ENCODE measurements at regions not wholly inside any gene's neighbourhood (a gene's known extent, or its start where the extent isn't known, plus 50 kb on each side); places are given as distances from the start of the nearest gene placed in this dataset.
"Not testable (repeated sequence)": the region's sequence is repeated elsewhere in the genome, so short reads cannot be mapped to it uniquely, and the experiment has no call there.

DNA sequence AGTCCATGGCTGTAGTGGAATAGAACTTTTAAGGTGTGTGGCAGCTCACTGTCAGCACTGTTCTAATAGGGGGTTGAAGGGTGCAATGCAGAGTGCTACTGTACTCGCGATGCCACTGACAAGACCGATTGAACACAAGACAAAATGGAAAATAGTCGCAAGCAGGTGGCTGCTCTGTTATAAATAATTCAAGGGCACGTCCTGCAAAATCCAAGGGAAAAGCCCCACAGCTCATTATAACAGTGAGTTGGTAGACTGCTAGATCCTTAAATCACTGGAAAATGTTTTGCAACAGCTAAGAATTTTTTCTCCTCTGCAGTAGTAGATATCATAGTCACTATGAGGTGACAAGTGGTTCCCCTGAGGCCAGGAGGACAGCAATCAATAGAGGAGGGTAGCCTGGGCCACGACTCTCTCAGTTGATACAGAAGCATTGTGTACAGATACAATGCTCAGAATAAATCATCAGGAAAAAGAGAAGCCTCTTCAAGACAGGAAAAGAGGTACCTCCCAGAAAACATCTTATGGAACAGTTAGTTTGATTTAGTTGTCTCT, 926.3 kb downstream of the TLE4 start:
- no peak for DNase-seq

DNA sequence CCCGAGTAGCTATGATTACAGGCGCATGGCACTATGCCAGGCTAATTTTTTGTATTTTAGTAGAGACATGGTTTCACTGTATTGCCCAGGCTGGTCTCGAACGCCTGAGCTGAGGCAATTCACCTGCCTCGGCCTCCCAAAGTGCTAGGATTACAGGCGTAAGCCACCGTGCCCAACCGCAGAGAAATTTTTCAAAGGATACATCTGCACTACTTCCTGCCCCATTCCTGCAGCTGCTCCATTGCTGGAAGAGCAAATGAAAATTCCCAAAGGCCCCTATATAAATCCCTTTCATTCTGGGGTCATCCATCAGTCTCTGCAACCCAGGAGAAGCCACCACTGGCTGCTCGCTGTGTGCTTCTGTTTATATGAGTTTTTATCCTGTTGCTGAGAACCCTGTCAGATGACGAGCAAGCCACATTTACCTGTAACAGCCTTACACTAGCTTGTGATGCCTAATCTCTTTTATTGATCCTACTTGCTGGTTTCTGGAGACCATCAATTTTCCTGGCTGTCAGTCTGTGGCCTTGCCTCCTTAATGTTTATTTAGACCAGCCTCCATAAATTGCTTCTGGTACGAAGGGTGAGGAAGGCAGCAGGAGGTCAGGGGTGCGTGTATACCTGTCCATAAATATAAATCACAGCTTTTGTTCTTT, 925.3 kb downstream of the TLE4 start:
- DNase-seq, result no peak

GRCh38 chr9:80493258-80493657, 921.5 kb downstream of the TLE4 start:
- no peak for DNase-seq

- no peak for DNase-seq
These were observed 920.5 kb downstream of the TLE4 start for GRCh38 chr9:80492221-80492620.

DNA sequence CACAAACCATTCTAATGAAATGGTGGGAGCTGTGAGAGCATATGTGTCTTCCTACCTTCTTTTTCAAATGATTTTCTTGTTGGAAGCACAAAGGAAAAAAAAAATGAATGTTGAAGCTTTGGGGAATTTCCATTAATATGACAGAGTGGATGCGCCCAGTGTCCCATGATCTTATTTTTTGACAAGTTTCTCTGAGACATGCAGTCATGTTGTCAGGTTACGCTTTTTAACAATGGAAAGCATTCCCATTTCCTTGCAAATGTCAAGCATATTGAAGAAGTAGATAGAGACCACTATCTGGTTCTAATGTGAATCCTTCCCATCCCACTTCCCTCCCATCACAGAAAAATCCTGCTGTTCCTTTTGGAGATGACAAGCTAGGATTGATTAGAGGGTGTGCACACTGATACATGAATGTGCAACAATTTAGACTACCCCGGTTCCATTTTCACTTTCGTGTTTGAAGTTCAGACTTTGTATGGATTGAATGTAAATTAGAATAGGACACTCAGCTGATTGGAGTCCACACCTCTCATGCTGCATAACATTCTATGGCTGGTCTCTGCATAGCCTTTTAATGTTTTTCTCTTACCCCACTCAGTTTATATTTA, 919.4 kb downstream of the TLE4 start:
- DNase-seq, result no peak

DNA sequence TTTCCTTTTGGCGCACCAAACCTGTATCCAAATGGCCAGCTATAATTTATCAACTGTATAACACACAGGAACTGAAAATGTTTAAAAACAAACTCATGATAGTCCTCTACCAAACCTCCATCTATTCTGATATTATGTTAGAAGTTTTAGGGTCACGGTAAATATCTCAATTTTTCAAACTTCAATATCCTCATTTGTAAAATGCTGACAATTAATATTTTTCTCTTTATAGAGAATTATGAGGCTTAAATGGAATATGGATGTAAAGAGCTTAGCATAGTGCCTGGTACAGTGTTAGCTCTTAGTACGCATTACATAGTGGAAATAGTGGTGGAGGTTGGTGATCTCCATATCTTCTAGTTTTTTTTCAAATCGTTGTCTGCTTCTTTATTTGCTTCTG, 917.6 kb downstream of the TLE4 start:
- no peak for DNase-seq

DNA sequence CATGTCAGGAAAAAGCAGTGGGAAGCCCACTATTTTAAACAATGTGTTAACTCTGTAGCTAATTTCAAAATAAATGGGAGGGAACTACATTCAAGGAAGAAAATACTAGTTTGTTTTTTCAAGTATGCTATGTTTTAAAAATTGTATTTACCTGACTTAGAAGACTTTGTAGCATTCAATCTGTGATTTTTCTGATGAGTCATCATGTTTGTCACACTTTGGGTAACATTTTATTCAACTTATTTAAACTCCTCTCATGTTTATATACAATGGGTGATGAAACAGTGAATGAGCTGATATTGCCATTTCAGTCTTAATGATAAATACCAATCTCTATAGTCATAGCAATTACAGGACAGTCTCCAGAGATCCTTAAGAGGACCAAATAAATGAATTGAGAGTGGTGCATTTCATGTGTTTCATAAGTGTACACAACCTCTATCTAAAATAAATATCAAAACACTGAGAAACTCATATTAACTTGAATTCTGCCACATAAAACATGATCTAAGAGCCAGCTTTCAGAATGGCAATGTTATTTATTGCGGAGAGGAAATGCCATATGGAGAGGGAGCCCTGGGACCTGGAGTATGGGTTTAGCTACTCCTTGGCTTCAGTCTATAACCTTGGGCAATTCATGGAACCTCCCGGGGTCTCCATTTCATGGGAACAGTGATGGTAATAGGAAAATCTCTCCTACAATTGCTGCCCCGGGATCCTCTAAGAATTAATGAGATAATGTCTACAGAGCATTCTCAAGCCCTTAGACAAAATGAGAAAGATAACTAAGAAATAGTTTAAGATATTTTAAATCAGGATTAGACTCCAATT, 913.9 kb downstream of the TLE4 start:
- no peak for DNase-seq

DNA sequence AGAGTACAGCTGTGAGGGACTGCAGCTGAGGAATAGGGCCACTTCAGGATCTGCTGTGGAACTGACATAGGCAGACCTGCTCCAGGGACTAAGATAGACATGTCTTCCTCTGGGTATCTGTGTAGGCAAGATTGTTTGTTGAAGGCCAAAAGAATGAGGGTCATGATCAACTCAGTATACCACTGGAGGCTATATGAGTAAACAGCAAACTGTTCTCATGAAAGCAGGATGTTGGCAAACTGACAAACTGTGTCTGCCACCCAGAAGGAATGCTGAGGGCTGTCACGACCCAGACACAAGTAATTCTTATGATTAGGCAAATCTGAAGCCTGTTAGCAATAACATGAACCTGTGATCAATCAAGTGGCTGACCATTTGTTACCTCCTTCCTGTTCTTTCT, 910.5 kb downstream of the TLE4 start:
- not testable (repeated sequence) for DNase-seq

GRCh38 chr9:80467632-80468031, 895.9 kb downstream of the TLE4 start:
- DNase-seq, result no peak

DNA sequence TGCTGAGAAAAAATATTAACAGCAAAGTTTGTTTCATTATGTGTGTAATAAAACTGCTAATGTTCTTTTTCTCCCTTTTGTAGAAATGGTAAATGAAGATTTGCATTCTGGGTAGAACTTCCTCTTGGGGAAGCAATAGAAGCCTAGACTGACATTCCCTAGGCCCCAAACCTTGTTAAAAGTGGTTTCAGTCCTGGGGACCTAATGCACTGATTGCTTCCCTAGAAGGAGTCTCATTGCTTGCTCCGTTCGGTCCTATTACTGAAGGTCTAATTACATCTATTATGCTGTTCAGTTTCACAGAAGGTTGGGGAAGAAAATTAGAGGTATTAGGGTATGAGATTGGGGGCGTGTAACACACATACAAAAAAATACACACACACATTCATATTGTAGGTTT, 893.8 kb downstream of the TLE4 start:
- no peak for DNase-seq

GRCh38 chr9:80449513-80449912, 877.7 kb downstream of the TLE4 start:
- DNase-seq, result no peak

- no peak for DNase-seq
These were observed 877.2 kb downstream of the TLE4 start for GRCh38 chr9:80448996-80449395.

DNA sequence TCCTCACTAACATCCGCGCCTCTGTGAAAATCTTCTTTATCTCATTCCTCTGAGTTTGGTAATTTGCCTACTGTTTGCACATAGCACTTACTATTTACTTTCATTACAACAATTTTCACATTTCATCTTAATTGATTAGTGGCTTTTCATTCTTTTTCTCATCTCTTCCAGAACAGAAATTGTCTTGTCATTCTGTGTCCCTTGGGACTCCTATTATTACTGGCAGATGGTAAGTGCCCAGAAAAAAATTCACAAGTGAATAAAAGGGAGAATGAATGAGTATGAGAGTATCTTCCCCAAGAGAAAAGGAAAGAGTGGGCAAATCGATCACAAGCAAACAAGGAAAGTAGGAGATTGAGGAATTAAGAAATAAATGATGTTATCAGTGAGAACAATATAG, 876.1 kb downstream of the TLE4 start:
- no peak for DNase-seq

DNA sequence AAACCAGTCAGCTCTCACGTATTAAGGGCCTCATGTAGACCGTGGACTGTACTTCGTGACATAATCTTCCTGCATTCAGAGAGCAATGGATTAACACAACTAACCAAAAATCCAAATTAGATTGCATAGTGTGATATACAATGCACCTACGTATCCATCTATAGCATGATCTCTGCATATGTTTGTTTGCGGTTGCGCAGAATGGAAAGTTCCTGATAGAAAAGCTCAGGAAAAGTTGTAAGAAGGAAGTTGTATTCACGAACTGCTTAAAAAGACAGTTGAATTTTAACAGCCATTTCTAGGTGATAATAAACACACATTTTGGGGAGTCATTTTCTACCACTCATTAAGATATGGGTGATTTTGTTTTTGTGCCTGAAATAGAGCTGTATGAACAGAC, 869.0 kb downstream of the TLE4 start:
- no peak for DNase-seq

DNA sequence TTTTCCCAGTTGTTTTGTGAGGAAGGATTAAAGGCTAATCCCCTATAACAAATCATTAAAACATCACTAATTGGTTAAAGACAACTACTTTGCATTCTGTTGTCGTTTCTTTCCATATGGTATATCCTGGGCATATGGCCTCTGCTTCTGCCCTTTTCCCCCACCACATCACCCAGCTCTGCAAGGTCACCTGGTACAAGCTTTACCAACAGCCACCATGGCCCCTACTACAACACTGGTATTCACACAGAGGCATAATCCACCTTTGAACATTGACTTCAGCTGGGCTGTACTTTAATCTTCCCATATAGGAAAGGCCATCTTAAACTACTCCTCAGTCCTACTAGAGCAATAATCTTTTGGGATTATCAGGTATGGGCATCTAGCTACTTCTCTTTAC, 866.1 kb downstream of the TLE4 start:
- DNase-seq, result no peak

- no peak for DNase-seq
These were observed 865.4 kb downstream of the TLE4 start for GRCh38 chr9:80437091-80437640.

GRCh38 chr9:80435591-80435990, 863.8 kb downstream of the TLE4 start:
- no peak for DNase-seq

- DNase-seq, result no peak
These were observed 855.2 kb downstream of the TLE4 start for GRCh38 chr9:80426992-80427391.

GRCh38 chr9:80417211-80417773, 845.5 kb downstream of the TLE4 start:
- no peak for DNase-seq

DNA sequence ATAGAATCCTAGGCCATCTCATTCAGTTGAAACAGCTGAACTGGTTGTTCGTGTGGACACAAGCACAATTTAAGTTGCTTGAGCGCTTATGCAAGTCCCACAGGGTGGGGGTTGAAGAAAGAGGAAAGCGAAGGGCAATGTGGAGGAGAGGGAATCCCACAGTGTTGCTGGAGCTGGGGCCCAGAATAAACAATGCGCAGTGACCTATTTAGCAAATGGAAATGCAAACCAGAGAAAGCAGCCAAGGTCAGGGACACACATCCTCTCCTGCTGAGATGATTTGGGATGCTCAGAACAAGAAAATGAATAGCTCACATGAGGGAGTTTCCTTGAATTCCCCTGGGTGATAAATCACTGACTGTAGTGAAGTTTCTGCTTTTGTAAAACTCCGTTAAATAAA, 838.3 kb downstream of the TLE4 start:
- no peak for DNase-seq

GRCh38 chr9:80407220-80407619, 835.5 kb downstream of the TLE4 start:
- no peak for DNase-seq

- DNase-seq, result no peak
These were observed 829.5 kb downstream of the TLE4 start for GRCh38 chr9:80401243-80401642.

DNA sequence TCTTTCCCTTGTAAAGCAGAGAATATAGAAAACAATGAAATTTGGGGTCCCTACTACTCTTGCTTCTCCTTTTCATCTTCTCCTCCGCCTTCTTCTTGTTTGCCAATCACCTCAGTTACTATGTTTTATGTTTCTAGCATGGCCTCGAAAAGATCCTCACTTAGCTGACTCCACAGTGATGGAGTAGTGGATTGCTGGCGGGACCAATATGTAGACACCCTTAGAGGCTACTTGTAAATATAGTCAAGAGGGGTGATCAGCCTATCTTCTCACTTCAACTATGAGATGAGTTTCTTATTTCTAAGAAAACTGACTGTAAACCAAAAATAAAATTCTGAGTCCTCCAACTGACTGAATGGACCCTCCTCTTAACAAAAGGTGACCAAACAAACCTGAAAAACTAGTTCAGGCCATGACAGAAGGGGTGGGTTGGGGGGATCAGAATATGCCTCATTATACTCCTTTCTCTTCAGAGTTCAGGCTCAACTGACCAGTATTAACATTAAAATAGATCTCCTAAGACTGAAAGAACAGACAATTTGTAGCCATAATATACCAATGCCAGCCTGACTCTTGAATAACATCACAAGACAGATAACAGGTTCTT, 829.0 kb downstream of the TLE4 start:
- DNase-seq, result no peak
